ENCODE measurements at regions not wholly inside any gene's neighbourhood (a gene's known extent, or its start where the extent isn't known, plus 50 kb on each side); places are given as distances from the start of the nearest gene placed in this dataset.

GRCh38 chr6:74451953-74452352 is 753.9 kb downstream of the COL12A1 start:
- TF ChIP-seq ZFP3 (CRISPR knock-in tag; IDR thresholded peaks at IDR 0.05) (no peak), ZNF565 (CRISPR knock-in tag; conservative IDR thresholded peaks at IDR 0.05; ENCODE audit: low read depth) (no peak), RARB (CRISPR knock-in tag; IDR thresholded peaks at IDR 0.05) (no peak), TSHZ2 (CRISPR knock-in tag; IDR thresholded peaks at IDR 0.05) (no peak), ZC3H10 (CRISPR knock-in tag; IDR thresholded peaks at IDR 0.05) (no peak), PATZ1 (CRISPR knock-in tag; IDR thresholded peaks at IDR 0.05; ENCODE audit: borderline replicate concordance) (no peak), CSRNP3 (CRISPR knock-in tag; IDR thresholded peaks at IDR 0.05) (no peak), ZNF70 (CRISPR knock-in tag; IDR thresholded peaks at IDR 0.05) (no peak), CREB5 (CRISPR knock-in tag; IDR thresholded peaks at IDR 0.05; ENCODE audit: low read depth) (no peak), SNAI2 (CRISPR knock-in tag; IDR thresholded peaks at IDR 0.05) (no peak), ARNTL (CRISPR knock-in tag; IDR thresholded peaks at IDR 0.05; ENCODE audit: borderline replicate concordance, low read depth) (no peak), GLIS3 (CRISPR knock-in tag; IDR thresholded peaks at IDR 0.05) (no peak), ZNF8 (CRISPR knock-in tag; IDR thresholded peaks at IDR 0.05) (no peak), BACH2 (CRISPR knock-in tag; IDR thresholded peaks at IDR 0.05; ENCODE audit: borderline replicate concordance) (no peak), CSDC2 (CRISPR knock-in tag; IDR thresholded peaks at IDR 0.05) (no peak), TOX (CRISPR knock-in tag; IDR thresholded peaks at IDR 0.05; ENCODE audit: borderline replicate concordance) (no peak), ZFP30 (CRISPR knock-in tag; IDR thresholded peaks at IDR 0.05) (no peak), TCF4 (CRISPR knock-in tag; IDR thresholded peaks at IDR 0.05; ENCODE audit: borderline replicate concordance) (no peak), ESRRG (CRISPR knock-in tag; IDR thresholded peaks at IDR 0.05) (no peak), POU6F1 (CRISPR knock-in tag; IDR thresholded peaks at IDR 0.05; ENCODE audit: borderline replicate concordance, low read depth) (no peak)
- ATAC-seq, result no peak

- TF ChIP-seq TSHZ2 (CRISPR knock-in tag; IDR thresholded peaks at IDR 0.05), result no peak
- no peak for TF ChIP-seq SNAI2 (CRISPR knock-in tag; IDR thresholded peaks at IDR 0.05)
- no peak for TF ChIP-seq RARB (CRISPR knock-in tag; IDR thresholded peaks at IDR 0.05)
- TF ChIP-seq PATZ1 (CRISPR knock-in tag; IDR thresholded peaks at IDR 0.05; ENCODE audit: borderline replicate concordance), result no peak
- TF ChIP-seq ISL1 (CRISPR knock-in tag; IDR thresholded peaks at IDR 0.05), result no peak
- no peak for TF ChIP-seq BACH2 (CRISPR knock-in tag; IDR thresholded peaks at IDR 0.05; ENCODE audit: borderline replicate concordance)
- TF ChIP-seq ZFP3 (CRISPR knock-in tag; IDR thresholded peaks at IDR 0.05), result no peak
- no peak for TF ChIP-seq ZNF565 (CRISPR knock-in tag; conservative IDR thresholded peaks at IDR 0.05; ENCODE audit: low read depth)
These were observed 752.8 kb downstream of the CD109 start for GRCh38 chr6:74448850-74449249.

More at GRCh38 chr6:74448850-74449249, 752.8 kb downstream of the CD109 start:
- no peak for ATAC-seq

Data from SK-N-SH treated with all-trans-retinoic acid at 6 μM for 48 hours (cell line).